ENCODE measurements at regions not wholly inside any gene's neighbourhood (a gene's known extent, or its start where the extent isn't known, plus 50 kb on each side); places are given as distances from the start of the nearest gene placed in this dataset.

DNA sequence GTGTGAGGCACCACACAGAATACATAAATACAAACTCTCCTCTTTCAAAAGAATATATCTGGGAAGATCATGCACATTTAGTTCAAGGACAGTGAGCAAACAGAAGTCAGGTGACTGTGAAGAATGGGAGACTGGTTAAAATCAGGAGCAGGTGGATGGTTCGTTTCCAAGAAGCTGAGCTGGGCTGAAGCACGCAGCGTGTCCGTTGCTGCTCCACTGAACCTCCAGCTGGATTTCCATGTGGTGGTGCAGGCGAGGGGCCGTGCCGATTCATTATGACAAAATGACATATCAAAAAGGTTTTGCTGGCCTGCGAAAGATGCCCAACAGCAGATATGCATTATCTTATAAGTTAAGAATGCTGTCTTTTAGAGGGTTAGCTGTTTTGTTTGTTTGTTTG, 66.0 kb downstream of the OLIG1 start:
- TF ChIP-seq, protein P1, sequence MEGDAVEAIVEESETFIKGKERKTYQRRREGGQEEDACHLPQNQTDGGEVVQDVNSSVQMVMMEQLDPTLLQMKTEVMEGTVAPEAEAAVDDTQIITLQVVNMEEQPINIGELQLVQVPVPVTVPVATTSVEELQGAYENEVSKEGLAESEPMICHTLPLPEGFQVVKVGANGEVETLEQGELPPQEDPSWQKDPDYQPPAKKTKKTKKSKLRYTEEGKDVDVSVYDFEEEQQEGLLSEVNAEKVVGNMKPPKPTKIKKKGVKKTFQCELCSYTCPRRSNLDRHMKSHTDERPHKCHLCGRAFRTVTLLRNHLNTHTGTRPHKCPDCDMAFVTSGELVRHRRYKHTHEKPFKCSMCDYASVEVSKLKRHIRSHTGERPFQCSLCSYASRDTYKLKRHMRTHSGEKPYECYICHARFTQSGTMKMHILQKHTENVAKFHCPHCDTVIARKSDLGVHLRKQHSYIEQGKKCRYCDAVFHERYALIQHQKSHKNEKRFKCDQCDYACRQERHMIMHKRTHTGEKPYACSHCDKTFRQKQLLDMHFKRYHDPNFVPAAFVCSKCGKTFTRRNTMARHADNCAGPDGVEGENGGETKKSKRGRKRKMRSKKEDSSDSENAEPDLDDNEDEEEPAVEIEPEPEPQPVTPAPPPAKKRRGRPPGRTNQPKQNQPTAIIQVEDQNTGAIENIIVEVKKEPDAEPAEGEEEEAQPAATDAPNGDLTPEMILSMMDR (IDR thresholded peaks at IDR 0.05), result no peak
- TF ChIP-seq POLR2AphosphoS5 (IDR thresholded peaks at IDR 0.05; ENCODE audit: low read depth, low read length), result no peak

Data from Panc1 (cell line).